Fibroblast of skin of scalp (primary cell): ENCODE measurements at regions not wholly inside any gene's neighbourhood (a gene's known extent, or its start where the extent isn't known, plus 50 kb on each side); places are given as distances from the start of the nearest gene placed in this dataset.

ENCODE experiments used
- DNase-seq: peaks from one replicate; pipeline ENCODE4 v3.0.0-alpha.2; 2013

DNA sequence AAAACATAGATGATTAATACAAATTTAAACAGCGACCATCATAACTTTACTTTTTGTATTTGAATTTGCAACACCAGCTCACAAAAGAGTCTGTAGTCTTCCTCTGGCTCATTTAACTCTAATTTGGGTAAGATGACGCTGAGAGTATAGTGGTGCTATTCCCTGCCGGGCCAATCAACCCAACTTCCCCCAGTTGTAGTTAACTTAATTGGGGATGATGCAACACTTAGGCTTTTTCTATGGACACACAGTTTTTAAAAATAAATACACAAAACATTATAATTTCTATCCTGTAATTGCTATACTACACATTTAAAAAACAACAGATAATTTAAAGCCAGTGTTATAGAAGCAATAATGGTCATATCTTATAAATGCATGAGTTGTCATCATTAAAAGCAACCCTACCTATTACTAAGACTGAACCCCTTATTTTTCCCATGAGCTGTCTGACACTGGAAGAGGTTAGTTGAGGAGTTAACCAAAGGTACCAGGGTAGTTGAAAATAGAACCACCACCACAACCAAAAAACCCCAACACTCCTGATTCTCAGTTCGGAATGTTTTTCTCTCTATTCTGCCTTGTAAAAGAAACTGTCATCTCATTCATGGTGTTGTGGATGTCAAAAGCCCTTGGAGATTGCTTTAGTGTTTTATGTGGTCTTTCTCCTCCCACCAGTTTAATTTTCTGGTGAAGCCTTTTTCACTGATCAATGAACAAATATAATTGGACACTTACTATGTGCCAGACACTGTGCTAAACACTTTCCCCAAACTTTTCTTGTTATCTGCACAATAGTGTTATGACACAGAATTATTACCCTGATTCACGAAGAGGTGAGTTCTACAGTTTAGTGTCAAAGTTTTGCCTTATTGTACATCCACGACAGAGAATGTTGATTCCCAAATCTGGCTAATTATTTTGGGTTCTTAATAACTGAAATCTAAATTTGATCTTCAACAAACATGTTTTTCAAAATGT, 61.5 kb upstream of the RAPGEF2 start:
- DNase-seq = no peak

DNA sequence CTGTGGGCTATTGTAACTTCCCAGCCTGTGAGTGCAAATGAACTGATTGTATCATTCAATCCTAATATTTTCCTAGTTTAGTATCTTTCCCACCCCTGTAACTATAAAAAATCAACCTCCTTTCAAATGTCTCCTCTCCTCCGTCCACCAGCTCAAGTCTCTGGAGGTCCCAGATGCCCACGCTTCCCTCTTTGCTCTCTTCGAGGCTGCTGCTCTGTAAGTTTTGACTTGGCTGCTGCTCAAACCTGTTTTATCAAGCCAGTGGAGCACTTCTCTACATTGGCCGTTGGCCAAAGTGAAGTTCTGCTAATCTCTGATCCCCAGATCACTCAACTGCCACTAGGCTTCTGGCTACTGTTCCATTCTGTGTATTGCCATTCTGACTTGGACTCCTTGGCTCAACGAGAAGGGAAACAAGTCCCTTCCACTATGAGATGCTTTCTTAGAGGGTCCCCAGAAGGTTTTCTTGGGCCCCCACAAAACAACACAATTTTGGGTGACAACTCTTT, 60.7 kb upstream of the RAPGEF2 start:
- no peak for DNase-seq

DNA sequence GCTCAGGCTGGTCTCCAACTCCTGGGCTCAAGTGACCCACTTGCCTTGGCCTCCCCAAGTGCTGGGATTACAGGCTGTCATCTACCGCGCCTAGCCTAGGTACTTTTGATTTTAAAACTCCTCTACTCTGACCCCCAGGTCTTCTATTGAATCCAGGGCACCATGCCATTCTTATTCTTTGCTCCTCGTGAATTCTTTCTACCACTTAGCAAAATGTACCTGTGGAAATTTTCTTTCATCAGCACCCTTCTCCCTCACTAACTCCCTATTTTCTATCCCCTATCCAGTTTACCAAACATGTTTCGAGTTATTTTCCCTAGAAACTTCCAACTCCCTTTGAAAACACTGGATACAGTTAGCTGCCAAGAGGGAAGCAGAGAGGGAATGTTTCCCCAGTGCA, 60.0 kb upstream of the RAPGEF2 start:
- no peak for DNase-seq

DNA sequence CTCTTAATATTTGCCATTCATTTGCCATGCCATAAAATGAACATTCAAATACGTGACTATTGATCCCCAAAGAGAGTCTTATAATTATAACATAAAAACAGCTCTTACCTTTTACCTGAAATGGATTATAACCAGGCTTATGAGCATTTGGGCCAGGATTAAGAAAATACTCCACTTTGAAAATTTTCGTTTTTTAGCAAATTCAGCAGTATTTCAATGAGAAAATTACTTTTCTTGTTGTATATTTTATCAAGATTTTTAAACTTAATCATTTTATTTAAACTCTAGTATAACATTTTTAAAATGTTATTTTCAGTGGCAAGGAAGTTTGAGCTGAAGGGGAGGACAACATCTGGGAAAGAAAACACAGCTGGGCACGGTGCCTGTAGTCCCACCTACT, 59.0 kb upstream of the RAPGEF2 start:
- DNase-seq = no peak

DNA sequence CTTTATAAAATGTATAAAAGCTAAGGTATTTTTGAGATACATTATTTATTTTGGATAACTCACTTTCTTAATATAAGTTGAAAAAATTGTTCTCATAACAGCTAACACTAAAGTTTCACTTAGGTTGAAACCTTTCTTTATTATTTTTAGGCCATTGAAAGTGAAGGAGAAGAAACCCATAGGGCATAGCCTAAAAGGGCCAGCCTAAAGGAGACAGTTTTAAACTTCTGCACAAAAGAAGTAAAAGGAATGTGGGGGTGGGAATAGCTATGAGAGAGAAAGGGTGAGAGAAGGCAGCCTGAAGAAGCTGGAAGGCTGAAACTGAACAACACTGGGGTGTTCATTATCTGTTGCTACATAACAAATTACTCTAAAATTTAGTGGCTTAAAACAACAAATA, 57.6 kb upstream of the RAPGEF2 start:
- DNase-seq = no peak

DNA sequence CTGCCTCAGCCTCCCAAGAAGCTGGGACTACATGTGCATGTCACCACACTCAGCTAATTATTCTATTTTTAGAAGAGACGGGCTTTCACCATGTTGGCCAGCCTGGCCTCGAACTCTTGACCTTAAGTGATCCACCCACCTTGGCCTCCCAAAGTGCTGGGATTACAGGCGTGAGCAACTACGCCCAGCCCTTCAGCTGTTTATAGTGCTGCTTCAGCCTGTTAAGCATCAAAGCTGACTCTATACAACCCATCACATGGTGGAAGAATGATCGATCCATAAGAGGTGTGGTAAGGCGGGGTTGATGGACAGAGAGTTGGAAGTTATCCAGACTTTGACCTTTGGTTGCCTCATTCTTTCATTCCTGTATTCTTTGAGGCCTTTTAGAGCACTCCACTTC, 56.2 kb upstream of the RAPGEF2 start:
- no peak for DNase-seq

DNA sequence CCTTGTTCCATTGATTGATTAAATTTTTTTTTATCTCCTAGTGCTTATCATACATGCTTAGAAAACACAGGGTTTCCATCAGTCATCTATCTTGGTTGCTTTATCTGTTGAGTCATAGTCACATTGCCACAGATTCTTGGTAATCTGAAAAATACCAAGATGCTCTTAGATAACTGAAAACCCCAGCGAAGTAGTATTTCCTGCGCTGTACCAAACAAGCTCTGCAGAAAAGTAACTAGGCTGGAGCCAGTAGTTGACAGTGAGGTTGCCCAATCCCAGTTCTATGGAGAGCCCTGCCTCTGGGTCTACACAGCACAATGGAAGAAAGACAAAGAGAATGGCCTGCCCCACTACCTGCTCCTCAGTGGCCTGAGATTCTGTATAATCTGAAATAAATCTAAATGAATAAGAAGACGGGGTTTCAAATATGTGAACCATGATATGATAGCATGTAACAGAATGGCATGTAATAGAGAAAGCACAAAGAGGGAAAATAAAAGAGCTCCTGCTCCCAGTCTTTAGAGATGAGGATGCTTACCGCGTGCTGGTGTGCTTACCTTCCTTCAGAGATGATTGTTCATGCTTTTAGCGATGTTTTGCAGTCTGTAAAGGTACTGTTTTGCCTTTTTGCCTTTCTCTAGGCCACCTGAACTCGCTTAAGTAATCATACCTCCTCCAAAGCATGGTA, 55.3 kb upstream of the RAPGEF2 start:
- peak; percentile 8 for DNase-seq

DNA sequence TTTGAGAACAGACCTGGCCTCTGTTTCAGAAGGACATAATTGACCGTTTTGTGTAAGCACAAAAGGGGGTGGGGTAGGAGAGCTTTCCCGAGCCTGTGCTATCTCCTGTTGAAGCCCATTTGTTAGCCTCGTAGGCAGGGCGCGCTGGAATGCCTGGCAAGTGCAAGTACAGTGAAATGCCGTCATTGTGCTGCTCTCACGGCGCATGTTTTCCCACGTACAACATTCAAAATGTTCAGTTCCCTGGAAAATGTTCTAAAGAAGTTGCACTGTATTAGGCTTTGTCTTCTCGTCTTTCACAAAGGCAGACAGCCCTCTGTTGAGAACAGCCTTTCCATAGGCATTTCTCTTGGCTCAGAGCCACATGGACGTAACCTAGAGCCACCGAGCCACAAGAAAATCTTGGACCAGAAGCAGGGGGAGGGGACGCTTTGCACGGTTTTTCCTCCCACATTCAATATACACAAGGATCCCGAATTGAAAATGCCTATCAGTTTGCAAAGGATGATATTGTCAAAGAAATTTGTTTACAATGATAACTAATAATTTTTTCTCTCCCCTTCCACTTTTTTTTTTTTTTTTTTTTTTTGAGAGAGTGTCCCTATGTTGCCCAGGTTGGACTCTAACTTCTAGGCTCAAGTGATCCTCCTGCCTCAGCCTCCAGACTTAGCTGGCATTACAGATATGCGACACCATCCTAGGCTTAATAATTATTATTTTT, 54.6 kb upstream of the RAPGEF2 start:
- peak; percentile 59 for DNase-seq

DNA sequence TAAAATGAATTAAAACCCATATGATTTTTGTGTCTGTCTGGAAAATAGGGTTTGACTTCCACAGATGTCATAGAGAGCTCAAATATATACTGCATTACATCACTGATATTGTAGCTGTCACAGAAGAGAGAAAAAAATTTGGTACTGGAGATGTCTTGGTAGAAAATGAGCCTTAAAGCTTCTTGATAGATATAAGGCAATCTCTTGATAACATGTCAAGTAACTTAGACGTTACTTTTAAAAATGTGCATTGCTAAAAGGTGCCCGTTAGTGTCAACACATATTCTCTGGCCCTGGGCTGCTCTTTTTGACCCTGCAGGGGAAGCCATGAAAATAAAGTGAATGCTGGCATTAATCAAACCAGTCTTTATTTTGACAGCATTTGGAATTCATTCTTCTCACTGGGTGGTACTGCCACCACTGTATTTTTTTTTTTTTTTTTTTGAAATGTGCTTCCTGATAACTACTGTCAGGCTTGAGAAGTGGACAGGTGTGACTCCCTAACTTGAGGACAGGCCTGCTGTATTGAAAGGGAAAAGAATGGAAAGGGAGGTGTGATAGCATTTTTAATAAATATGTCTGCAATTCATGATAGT, 53.0 kb upstream of the RAPGEF2 start:
- no peak for DNase-seq

DNA sequence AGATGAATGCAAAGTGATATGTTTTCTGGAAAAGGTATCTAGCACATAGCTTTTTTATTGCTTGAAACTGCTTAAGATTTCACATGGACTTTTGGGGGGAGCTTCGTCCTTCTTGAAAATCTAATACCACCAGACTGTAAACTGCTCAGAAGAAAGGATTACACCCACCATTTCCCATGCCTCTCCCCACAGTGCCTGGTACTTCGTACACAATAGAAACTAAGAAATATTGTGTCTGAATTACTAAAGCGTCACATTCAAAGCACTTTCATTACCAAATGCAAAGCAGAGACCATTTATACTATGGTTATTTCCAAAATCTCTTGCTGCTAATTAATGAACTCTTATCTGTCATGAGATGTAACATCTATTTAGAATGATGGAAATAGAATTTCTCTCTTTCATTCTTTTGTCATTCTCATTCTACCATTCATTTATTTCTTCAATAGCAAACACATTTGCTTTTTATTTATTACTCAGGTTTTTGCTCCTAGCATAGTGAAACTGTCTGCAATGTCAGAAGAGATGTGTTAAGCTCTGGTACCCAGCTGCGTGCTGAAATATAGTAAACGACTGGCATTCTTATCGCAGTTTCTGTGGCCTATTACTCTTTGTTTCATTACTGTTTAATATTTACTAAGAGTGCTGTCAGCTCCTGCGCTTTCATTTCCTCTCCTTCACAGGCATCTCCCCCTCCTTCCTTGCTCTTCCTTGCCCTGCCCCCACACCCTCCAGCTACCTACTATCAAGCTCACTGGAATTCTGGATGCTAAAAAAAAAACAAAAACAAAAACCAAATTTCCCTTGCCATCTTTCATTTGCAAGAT, 51.4 kb upstream of the RAPGEF2 start:
- DNase-seq = no peak

DNA sequence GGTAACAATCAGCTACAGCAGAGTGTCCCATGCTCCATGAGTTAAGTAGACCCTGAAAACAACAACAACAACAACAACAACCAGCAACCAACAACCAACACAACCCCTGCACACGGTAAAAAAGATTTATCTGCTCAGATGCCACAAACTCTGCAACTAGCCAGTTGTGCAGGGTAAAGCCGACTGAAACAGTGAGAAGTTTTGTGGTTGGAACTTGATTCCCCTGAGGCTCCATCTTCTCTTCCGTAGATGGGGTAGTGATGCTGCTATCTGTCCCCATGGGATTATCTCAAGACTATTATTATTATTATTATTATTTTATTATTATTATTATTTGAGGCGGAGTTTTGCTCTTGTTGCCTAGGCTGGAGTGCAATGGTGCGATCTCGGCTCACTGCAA, 50.6 kb upstream of the RAPGEF2 start:
- no peak for DNase-seq
